Neutrophil (primary cell): ENCODE measurements at regions not wholly inside any gene's neighbourhood (a gene's known extent, or its start where the extent isn't known, plus 50 kb on each side); places are given as distances from the start of the nearest gene placed in this dataset.

Source experiments
- H3K27ac ChIP-seq: fragments of 200-600 bp; sonication (generic); 2 replicates; pipeline ENCODE4 v1.5.1; 2016; ENCODE audit warnings: mild to moderate bottlenecking, moderate library complexity
- H3K27me3 ChIP-seq: fragments of 200-600 bp; sonication (generic); 2 replicates; pipeline ENCODE4 v1.6.0; 2016; ENCODE audit warnings: mild to moderate bottlenecking
- H3K36me3 ChIP-seq: fragments of 200-600 bp; sonication (generic); 2 replicates; pipeline ENCODE4 v1.5.1; 2017
- H3K4me1 ChIP-seq, 2 experiments: fragments of 200-600 bp in 1 of 2; sonication (generic) in 1 of 2; 1 replicate in 1 of 2; 2 replicates in 1 of 2; pipeline versions ENCODE4 v1.5.1 to v1.6.1; 2013 to 2016; ENCODE audit warnings: low read depth in 1 of 2, low read length in 1 of 2, mild to moderate bottlenecking in 1 of 2, moderate library complexity in 1 of 2; ENCODE audit not compliant: control insufficient read depth in 1 of 2, insufficient read depth in 1 of 2
- H3K4me3 ChIP-seq, 2 experiments: fragments of 200-600 bp in 1 of 2; sonication (generic) in 1 of 2; 1 replicate in 1 of 2; 2 replicates in 1 of 2; pipeline ENCODE4 v1.5.1; 2013 to 2016; ENCODE audit warnings: low read depth in 1 of 2, low read length in 1 of 2, mild to moderate bottlenecking in 1 of 2, moderate library complexity in 1 of 2
- H3K9me3 ChIP-seq: fragments of 200-600 bp; sonication (generic); 2 replicates; pipeline ENCODE4 v1.5.1; 2016
- CTCF ChIP-seq: fragments of 200-600 bp; sonication (generic); IDR thresholded peaks from 2 replicates; pipeline ENCODE4 v1.5.1; 2016; ENCODE audit warnings: antibody characterized with exemption

DNA sequence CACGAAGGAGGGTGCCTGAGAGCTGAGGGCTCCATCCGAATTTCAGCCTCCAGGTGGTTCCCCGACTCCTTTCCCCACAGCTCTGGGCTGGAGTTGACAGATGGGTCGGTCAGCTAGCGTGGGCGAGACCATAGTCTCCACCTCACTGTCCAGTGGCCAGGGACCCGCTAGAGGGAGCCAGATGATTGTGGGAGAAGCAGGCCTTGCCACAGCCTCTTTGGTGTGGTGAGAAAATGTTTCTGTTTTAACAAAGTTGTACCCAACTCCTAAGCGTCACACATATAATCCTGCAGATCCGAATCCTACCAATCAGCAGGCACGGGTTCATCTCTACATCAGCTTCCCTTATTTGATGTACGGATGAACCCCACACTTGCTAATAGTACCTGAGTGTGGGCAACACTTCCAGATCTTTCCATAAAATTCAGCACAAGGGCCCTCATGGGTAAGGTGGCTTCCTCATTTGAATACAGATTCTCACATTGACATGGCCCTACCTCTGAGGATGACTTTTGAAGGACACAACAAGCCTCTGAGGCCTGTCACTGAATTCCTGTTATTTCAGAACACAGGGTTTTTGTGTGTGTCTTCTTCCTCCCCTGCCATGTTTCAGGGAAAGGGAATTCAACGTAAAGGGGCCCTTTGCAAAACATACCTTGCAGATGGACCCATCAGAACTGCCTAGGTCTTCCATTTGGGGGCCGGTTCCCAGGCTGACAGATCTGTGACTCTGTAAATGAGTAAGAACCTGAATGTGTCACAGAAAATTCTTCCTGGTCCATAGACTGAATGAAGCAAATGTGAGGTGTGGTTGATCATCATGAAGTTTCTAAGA lies 103.2 kb upstream of the DUSP22 start:
- TF ChIP-seq CTCF, result peak; percentile 39
- H3K4me3 ChIP-seq, result no peak overlapping the region

DNA sequence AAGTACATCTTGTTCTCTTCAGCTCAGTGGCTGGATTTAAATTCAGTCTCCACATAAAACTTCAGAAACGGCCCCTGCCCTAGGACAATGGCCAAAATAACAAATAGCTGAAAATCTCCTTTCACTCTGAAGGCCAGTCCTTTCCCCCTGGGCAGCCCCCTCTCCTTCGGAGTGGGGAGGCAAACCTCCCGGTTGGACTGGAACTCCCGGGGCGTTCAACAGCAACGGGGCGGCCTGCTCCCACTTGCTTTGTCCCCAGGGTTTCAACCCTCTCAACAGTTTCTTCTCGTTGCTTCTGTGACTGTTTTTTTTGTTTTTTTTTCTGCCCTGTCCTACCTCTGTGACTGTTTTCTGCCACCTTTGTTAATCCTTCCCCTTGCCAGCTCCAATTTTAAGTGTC lies 102.6 kb upstream of the DUSP22 start:
- Histone ChIP-seq H3K4me3 (no peak overlapping the region), H3K4me1 (no peaks in the 10 kb centered on the region), H3K36me3 (no peaks in the 10 kb centered on the region), H3K27me3 (peaks cover 12% of the 10 kb centered on the region), H3K27ac (no peak overlapping the region), H3K9me3 (no peaks in the 10 kb centered on the region)
- no peak for TF ChIP-seq CTCF

More for the DNA sequence above, 103.2 kb upstream of the DUSP22 start:
- H3K27me3 ChIP-seq, result peaks cover 5% of the 10 kb centered on the region
- no peak overlapping the region for H3K27ac ChIP-seq
- no peaks in the 10 kb centered on the region for H3K4me1 ChIP-seq
- no peaks in the 10 kb centered on the region for H3K9me3 ChIP-seq
- no peaks in the 10 kb centered on the region for H3K36me3 ChIP-seq

GRCh38 chr6:190596-191395 lies 101.5 kb upstream of the DUSP22 start:
- H3K4me1 ChIP-seq, result no peaks in the 10 kb centered on the region
- no peaks in the 10 kb centered on the region for H3K36me3 ChIP-seq
- no peaks in the 10 kb centered on the region for H3K9me3 ChIP-seq
- H3K27me3 ChIP-seq, result peaks cover 22% of the 10 kb centered on the region
- no peak overlapping the region for H3K27ac ChIP-seq
- TF ChIP-seq CTCF, result no peak
- no peak overlapping the region for H3K4me3 ChIP-seq

GRCh38 chr6:191487-192312 lies 100.6 kb upstream of the DUSP22 start:
- no peak overlapping the region for H3K4me3 ChIP-seq
- H3K27ac ChIP-seq, result no peak overlapping the region
- H3K4me1 ChIP-seq, result no peaks in the 10 kb centered on the region
- H3K27me3 ChIP-seq, result peaks cover 27% of the 10 kb centered on the region
- TF ChIP-seq CTCF, result no peak
- H3K9me3 ChIP-seq, result no peaks in the 10 kb centered on the region
- no peaks in the 10 kb centered on the region for H3K36me3 ChIP-seq

DNA sequence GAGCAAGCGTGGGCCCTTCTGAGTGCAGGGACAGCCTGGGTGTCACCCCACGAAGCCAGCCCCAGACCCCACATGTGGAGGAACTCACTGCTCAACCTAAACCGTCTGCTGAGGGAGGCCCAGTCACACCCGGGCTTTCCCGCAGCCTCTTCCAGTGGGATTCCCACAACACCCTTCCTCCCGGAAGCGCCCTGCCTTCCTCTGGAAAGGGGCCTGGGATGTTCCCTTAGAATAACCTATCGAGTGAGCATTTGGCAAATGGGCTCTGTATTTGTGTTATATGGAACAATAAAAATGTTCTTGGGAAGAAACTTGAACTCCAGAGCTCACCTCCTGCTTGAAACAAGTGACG lies 100.0 kb upstream of the DUSP22 start:
- Histone ChIP-seq H3K4me1 (no peaks in the 10 kb centered on the region), H3K36me3 (no peaks in the 10 kb centered on the region)

More for the DNA sequence above, 100.0 kb upstream of the DUSP22 start:
- Histone ChIP-seq H3K27ac (no peak overlapping the region), H3K4me3 (no peak overlapping the region), H3K27me3 (peaks cover 27% of the 10 kb centered on the region), H3K9me3 (no peaks in the 10 kb centered on the region)
- no peak for TF ChIP-seq CTCF
